DMS 273 (cell line): ENCODE measurements at regions not wholly inside any gene's neighbourhood (a gene's known extent, or its start where the extent isn't known, plus 50 kb on each side); places are given as distances from the start of the nearest gene placed in this dataset.

Source experiments
- DNase-seq: peaks from one replicate; lab custom pipeline; 2025; ENCODE audit not compliant: unreplicated experiment; lab: John Stamatoyannopoulos, UW

DNA sequence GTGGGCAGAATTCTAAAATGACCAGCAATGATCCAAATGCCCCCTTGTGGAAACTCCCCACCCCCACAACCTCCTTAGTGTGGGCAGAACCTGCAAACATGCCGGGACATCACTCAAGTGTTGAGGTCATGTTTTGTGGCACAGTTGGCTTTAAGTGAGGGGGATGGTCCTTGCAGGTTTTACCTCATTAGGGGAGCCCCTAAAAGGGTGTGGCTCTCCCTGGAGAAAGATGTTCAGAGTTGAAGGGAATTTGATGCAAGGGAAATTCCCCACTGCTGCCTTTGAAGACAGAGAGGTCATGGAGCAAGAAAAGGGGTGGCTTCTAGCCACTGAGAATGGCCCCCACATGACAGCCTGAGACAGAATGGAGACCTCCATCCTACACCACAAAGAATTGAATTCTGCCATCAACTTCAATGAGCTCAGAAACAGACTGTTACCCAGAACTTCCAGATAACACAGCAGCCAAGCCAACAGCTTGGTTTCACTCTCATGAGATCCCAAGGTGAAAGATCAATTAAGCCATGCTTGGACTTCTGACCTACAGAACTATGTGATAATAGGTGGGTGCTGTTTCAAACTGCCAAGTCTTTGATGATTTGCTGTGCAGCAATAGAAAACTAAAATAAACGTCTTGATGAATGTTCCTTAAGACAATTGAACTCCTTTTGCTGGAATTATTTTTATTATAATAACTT lies 103.4 kb downstream of the MED10 start:
- DNase-seq: no peak

DNA sequence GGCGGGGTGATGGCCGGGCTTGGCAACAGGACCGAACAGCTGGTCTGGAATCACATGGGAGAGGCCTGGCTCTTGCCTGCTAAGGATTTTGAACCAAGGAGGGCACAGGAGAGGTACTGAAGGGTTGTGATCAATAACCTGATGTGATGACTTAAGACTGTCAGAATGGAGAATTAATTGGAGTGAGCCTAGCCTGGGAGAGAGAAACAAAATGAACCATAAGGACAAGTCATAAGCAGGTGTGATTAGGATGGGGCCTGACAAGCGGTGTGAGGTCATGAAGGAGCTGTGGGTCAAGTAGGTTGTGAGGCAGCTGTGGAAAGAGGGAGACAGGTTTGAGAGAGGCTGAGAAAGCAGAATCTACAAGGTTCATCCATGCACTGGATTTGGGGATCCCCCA lies 104.6 kb downstream of the MED10 start:
- no peak for DNase-seq

DNA sequence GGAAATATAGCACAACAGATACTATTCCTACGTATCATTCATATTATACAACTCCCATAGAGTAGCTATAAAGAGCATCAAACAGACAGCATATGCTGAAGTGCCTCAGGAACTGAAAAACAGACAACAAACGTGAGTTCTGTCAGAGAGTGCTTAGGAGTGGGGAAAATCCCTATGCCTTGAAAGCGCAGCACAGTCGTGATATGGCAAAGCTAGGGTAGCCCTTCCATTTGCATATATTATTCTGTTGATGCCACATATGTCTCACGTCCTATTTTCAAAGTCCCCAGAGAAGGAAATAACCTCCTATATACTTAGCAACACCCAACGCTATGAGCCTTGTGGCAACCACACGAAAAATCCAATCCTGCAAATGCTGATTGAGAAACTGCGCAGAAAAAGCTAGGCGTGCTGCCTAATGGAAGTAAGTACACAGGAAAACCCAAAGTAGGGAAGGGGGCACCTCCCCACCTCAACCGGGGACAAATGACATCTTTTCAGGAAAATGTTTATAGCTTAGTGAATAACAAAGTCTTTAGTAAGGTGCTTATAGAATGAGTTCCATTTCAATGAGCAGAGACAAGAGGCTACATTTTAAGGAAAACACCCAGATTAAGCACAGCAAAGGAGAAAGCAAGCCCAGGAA lies 105.1 kb downstream of the MED10 start:
- DNase-seq: no peak

DNA sequence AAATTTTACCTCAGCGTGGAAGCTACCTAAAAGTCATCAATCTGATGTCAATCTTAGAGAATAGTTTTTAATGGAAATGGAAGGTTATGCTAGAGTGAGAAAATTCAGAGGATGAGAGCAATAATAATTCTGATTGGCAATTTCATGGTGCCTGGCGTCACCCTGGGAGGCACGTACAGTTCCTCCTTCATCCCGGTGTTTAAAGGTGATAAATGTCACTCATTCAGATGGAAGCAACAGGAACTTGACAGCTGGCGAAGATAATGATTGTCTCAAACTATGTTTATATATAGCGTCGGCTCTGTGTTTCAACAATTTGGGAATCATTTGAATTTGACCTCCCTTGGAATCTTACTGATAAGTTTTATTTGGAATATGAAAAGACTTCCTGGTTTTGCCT lies 108.4 kb downstream of the MED10 start:
- no peak for DNase-seq

DNA sequence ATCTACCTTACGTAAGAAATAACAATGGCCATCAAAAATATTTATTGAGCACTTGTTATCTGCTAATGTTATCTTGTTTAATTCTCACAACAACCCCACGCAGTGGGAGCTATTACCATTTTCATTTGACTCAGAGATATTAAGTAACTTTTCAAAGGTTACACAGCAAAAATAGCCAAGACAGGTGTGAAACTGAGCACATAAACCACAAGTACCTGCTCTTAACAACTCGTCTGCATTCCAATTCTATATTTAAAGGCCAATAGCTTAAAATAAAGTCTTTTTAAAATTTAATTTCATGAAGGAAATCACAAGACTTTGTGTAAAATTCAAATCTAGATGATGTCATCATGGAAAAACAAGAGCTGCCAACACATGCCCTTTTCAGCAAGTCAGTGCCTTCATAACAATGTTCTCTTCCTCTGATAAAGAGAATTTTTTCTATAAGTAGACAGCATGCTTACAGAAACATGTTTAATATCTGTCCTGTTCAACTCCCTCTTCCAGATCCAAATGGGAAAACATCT lies 111.6 kb downstream of the MED10 start:
- no peak for DNase-seq

DNA sequence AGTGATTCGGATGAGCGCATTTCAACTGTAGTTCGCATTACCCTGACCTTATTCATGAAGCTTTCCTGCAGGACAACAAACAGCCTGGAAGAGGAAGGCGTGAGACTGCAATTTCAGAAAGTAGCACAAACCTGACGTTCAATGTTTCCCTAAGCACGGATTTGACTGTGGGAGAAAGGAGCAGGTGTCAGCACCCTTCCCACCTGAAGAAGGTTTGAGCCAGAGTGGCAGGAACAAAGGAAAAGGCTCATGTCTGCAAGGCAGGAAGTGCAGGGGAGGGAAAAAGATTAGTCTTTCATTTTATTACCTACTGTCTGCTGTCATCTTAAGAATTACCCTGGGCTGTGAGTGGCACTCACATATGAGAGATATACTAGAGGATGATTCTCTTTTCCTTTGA lies 114.0 kb downstream of the MED10 start:
- no peak for DNase-seq

DNA sequence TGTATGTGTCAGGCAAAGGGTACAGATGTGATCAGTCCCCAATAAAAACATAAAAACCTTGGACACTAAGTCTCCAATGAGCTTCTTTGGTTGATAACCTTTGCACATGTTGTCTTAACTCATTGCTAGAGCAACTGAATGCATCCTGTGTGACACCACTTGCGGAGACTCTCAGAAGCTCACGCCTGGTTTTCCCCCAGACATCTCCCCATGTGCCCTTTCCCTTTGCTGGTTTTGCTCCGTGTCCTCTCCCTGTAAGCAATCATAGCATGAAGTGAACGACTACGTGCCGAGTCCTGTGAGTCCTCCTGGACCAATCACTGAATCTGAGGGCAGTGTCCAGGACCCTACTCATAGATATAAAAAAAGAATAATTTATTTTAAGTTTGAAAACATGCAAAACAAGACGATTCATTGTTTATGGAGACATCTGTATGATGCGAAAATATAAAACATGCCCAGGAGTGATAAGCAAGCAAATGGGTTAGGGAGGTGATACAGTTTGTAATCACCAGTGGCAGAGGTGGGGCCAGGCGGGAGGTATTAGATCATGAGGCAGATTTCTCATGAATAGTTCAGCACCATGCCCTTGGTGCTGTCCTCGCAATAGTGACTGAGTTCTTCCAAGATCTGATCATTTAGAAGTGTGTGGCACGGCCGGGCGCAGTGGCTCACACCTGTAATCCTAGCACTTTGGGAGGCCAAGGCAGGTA lies 115.5 kb downstream of the MED10 start:
- no peak for DNase-seq

DNA sequence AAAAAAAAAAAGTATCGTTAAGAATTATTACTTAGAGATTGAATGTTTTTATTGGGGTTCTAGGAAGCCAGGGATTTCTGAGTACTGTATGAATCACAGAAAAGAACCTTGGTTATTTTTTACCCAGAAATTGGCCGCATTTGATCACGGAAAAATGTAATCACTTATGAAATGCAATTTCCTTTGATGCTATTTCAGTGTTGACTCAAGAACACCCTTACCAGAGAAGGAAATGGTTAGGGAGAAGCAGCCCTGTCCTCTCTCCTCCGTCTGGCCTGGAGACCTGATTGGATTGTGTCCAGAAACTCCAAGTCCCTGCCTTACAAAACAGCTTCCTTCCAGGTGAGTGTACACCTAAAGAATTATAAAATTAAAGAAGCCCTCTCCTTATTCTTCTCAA lies 116.7 kb downstream of the MED10 start:
- no peak for DNase-seq

DNA sequence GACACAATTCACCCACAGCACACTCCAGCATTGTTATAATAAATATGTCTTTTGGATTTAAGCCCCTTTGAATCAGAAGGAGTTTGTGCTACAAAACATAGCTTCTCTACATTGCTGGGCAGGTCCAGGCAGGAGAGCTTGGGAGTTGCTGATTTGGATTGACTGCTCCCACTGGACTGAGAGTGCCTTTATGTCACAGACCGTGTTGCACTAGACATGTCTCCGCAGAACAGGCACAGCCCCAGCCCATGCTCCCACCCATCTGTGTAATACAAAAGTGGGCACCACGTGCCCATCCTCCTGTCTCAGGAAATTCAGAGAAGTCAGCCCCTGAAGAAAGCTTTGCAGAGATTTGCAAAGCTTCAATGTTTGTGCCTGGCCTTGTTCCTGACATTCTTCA lies 117.1 kb downstream of the MED10 start:
- DNase-seq: no peak

DNA sequence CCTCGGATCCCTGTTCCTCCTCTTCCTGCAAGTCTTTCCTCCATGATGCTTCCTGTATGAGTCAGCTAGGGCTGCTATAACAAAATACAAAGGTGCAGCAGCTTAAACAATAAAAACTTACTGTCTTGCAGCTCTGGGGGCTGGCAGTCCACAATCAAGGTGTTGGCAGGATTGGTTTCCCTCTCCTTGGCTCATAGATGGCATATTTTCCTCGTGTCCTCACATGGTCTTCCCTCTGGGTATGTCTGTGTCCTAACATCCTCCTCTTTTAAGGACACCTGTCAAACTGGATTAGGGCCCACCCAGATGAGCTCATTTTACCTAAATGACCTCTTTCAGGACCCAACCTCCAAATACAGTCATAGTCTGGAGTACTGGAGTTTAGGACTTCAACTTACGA lies 117.5 kb downstream of the MED10 start:
- no peak for DNase-seq

DNA sequence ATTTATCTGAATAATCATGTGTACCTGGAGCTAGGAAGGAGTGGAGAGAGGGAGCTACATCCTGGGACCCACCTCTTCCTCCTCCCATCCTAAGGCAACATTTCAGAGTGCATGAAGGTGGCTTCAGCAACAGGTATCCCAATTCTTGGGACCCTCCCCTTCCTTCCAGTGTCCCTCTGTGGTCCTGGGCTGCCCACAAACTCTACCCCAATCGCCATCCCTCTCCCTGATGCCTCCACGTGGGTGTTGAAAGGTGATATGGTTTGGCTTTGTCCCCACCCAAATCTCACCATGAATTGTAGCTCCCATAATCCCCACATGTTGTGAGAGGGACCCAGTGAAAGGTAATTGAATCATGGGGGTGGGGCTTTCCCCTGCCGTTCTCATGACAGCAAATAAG lies 121.4 kb downstream of the MED10 start:
- DNase-seq: no peak

DNA sequence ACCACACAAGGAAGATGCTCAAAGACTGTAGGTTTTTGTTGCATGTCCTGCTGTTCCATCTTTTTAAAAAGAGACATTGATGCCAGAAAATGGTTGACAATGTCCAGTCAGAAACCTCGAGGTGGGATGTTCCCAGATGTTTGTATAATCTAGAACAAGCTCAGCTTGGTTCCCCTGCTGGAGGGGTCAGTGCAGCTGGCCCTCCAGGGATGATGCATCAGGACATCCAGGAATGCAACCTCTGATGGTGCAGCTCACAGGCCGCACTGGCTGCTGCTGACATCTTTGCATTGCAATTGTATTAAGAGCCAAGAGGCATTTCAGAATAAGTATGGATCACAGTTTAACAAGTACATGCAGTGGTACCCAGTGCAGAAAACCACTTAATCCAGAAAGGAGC lies 122.4 kb downstream of the MED10 start:
- no peak for DNase-seq

DNA sequence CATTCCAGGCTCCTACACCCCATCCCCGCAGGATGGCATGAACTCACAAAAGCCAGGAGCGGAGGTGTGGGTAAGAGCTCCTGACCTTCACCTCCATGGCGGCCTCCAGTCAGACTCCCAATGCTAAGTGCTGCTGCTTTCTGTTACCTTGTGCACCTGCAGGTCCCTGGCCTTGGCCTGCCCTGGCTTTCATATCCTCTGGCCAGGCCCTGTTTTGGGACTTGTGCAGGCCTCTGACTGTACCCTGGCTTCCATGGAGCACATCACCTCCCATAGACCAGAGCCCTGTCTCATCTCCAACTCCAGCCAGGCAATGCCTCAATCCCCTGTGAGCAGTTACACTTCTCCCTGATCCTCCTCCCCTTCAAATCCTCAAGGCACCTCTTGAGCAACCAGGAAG lies 124.5 kb downstream of the MED10 start:
- no peak for DNase-seq

DNA sequence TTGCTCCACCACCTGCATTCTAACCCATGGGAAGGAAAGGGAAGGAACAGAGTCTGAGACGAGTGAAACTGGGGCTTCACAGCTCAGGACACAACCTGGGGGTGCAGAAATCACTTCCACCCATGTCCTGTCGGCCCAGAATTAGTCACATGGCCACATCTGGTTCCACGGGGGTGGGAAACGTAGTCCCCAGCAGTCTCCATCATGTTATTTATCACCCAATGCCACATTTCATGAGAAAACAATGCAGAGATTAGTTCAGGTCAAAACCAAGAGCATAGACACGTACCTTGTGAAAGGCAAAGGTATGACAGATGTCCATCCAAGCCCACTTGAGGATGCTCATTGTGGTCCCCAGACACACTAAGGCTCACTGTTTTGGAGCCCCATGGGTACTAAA lies 125.1 kb downstream of the MED10 start:
- no peak for DNase-seq

DNA sequence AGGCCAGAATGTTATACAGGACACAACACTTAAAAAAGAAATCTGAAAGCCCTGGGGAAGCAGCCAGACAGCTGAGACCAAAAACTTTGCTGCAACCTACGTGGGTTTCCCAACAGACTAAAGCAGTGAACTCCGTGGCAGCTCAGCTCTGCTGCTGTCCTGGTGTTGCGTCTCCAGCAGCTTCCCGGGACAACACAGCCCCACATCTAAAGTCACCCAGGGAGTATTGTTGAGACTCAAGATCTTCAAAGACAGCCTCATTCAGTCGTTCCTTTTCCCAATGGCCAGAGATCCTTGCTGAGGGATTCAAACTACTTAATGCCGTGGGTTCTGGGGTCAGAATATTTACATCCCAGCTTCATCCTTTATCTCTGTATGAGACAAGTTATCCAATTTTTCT lies 125.8 kb downstream of the MED10 start:
- DNase-seq: no peak

DNA sequence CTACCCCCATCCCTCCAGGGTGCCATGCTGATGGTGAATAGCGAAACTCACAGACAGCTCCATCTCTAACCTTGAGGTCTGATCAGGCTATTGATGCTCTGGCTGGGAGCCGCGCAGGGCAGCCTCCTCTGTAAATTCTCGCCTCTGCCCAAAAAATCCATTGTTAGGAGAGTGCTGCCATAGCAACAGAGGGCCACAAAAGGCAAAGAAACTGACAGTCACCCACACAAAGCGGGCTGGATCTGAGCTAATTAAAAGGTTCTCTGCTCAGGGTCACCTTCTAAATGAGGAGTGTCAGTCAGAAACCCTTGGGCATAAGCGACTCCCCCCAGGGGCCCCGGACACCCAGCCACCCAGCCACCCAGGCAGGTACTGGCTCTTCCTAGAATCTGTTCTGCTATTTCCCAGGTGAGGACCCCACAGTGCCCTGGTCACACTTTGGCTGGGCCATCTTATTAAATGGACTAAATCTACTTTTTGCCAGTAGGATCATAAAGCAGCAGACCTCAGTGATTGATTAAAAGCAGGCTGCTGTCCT lies 126.7 kb downstream of the MED10 start:
- no peak for DNase-seq

DNA sequence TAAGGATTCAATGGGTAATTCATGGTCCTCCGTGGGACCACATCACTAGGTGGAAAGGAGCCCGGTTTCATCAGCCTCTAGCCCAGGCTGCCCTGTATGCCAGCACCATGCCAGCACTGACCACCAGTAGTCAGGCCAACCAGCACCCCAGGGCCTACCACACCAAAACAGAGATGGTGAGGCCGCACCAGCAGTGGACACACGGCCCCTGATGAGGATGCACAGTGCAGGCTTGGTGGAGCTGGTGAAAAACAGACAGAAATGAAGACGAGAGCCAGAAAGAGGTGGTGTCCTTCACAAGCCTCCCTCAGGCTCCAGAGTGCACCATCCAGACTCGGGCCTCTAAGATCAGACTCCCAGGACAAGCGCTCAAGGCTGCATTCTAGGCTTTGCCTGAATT lies 128.2 kb downstream of the MED10 start:
- DNase-seq: no peak

DNA sequence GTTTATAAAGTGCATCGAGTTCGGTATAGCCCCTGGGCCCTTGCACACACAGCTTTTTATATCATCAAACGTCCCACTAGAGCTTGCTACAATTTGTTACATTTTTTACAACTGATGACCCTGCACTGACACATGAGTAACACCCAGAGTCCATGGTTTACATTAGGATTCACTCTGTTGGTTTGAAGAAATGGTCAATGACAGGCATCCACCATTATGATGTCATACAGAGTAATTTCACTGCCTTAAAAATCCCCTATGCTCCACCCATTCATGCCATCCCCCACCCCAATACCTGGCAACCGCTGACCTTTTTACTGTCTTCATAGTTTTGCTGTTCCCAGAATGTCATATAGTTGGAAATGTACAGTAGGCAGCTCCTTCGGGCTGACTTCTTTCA lies 130.2 kb downstream of the MED10 start:
- no peak for DNase-seq

DNA sequence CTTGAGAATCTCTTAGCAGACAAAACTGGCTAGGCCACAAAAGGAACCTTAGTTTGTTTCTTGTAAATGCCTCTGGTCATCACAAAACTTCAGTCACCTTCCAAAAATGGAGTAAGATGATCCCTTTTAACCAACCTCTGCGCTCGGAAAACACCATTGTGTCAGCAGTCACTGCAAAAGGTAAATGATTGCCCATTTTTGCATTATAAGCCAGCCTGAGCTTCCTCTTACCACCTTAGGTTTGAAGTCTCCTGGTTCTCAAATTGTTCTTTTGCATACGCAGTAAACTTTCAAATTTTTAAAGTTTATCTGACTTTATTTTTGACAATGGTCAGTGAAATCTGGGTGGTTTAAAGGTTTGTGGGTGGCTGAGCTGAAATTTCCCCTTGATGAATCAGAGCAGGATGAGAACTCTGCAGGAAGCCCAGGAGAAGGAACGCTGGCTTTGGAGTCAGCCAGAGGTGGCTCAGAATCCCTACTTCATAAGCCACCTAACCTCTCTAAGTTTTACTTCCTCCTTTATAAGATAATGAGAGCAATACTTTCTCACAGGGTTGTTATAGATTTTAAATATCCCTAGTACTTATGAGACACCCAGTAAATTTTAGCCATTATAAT lies 131.4 kb downstream of the MED10 start:
- no peak for DNase-seq

DNA sequence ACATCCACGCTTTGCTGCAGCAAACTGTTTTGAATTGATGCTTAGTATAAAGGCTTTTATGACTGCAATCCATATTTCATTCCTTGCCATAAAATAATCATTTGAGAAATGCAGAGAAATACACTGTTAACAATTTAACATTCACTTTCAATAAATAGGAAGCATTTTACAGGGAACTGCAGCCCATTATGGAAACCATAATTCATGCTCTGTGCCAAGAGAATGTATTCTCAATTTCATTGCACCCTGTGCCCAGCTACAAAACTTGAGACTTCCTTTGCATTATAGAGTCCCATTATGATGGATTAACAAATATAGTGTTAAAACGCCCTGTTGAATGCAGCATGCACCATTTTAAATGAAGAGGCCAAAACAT lies 134.0 kb downstream of the MED10 start:
- DNase-seq: no peak

DNA sequence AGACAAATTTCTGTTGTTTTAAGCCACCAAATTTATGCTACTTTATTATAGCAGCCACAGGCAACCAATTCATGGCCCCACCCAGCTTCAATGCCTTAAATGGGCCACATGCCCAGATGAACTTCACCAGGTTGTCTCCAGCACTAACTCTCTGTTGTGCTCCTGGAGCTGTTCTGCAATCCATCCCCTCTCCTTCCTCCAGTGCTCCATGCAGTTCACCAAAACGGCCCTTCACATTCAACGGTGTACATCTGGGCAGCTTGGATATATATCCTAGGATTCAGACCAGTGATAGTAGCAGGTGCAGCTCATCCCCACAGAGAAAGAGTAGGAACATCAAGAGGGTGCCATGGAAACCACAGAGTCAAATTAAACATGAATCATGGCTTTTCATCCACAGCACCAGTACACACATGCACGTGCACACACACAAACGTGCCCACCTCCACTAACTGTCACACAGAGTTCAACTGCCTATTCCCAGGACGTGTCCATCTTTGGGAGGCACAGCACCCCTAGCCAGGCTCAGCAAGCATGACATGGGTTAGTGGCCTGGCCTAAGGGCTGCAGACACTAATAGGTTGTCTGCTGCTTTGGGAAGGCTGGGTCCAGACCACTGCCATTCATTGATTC lies 134.5 kb downstream of the MED10 start:
- no peak for DNase-seq
